C4-2B (cell line): ENCODE measurements at regions not wholly inside any gene's neighbourhood (a gene's known extent, or its start where the extent isn't known, plus 50 kb on each side); places are given as distances from the start of the nearest gene placed in this dataset.

Experiments used
- H3K27ac ChIP-seq: fragments of 450-650 bp; 2 replicates; pipeline ENCODE4 v1.5.1; 2017
- ZFX ChIP-seq: fragments of 450-650 bp; IDR thresholded peaks from 2 replicates; pipeline ENCODE4 v1.6.1; 2017
- TF ChIP-seq, protein P1 (sequence below): fragments of 450-650 bp; conservative IDR thresholded peaks from 2 replicates; pipeline ENCODE4 v1.5.1; 2017; ENCODE audit warnings: mild to moderate bottlenecking

DNA sequence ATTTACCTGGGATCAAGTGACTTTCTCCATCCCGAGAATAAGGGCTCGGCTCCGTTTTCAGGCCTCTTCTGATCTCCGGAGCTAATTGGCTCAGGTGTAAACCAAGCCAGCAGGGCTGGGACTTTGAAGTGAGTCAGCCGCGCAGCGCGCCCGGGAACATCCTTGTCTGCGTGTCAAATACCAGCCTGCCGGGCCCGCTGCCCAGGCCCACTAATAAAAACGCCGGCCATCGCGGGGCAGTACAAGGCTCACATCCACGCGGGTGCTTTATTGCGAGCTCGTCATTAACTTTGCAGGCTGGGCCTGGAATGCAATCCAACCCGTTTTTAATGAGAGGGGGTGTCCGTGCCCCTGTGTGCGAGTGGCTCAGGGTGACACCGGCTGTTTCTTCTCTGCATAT lies 416.8 kb downstream of the IRX2 start:
- TF ChIP-seq, protein P1, sequence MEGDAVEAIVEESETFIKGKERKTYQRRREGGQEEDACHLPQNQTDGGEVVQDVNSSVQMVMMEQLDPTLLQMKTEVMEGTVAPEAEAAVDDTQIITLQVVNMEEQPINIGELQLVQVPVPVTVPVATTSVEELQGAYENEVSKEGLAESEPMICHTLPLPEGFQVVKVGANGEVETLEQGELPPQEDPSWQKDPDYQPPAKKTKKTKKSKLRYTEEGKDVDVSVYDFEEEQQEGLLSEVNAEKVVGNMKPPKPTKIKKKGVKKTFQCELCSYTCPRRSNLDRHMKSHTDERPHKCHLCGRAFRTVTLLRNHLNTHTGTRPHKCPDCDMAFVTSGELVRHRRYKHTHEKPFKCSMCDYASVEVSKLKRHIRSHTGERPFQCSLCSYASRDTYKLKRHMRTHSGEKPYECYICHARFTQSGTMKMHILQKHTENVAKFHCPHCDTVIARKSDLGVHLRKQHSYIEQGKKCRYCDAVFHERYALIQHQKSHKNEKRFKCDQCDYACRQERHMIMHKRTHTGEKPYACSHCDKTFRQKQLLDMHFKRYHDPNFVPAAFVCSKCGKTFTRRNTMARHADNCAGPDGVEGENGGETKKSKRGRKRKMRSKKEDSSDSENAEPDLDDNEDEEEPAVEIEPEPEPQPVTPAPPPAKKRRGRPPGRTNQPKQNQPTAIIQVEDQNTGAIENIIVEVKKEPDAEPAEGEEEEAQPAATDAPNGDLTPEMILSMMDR, result no peak
- TF ChIP-seq ZFX, result no peak
- H3K27ac ChIP-seq, result no peak overlapping the region

DNA sequence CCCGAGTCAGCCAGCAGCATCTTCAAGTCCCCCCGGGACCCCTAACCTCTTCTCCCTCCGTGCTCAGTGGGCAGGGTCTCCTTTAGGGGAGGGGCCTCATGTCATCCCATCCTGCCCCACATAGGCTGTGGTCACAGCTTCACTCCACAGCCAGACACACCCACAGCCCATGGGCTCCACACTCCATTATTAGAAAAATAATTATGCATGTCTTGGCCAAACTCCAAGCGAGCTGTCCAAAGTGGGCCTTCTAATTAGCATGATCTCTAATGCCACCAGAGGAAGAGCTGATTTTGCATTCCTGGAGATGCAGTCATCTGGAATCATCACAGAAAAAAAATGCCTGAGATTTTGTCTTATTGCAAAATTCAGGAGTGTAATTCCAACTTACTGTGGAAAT lies 418.2 kb downstream of the IRX2 start:
- TF ChIP-seq ZFX, result no peak
- TF ChIP-seq, protein P1, result no peak
- no peak overlapping the region for H3K27ac ChIP-seq

GRCh38 chr5:2332521-2332920 lies 419.0 kb downstream of the IRX2 start:
- no peak overlapping the region for H3K27ac ChIP-seq
- no peak for TF ChIP-seq ZFX
- TF ChIP-seq, protein P1, result no peak

GRCh38 chr5:2330325-2331130 lies 420.9 kb downstream of the IRX2 start:
- H3K27ac ChIP-seq, result no peak overlapping the region
- TF ChIP-seq, protein P1, result no peak
- no peak for TF ChIP-seq ZFX

DNA sequence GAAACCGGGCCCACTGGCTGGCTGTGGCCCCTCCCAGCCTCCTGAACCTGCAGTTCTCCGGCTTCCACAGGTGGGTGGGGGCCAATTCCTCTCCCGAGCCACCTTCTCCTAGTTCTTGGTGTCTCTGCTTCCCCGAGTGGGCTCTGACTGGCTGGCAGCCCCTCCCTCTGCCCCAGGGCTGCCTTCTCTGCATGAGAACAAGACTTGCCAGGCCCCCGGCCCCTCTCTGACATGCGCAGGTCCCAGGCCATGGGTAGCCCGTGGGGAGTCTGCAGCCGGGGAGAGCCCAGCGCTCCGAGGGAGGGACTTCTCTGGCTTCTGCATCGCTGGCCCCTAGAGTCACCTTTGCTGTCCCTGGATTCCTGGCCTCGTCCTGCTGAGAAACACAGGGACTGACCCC lies 421.7 kb downstream of the IRX2 start:
- TF ChIP-seq ZFX, result no peak
- TF ChIP-seq, protein P1, result no peak
- H3K27ac ChIP-seq, result no peak overlapping the region

DNA sequence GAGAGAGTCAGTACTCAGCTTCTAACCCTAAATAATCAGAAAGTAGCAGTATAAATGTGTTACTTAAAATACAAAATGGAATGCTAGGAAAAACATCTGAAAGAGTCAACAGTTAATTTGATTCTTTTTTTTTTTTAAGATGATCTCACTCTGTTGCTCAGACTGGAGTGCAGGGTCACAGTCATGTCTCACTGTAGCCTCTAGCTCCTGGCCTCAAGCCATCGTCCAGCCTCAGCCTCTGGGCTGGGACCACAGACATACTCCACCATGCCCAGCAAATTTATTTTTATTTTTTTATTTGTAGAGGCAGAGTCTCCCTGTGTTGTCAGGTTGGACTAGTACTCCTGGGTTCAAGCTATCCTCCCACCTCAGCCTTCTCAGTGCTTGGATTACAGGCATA lies 424.9 kb downstream of the IRX2 start:
- no peak for TF ChIP-seq ZFX
- TF ChIP-seq, protein P1, result no peak
- H3K27ac ChIP-seq, result no peak overlapping the region

GRCh38 chr5:2324788-2325187 lies 426.7 kb downstream of the IRX2 start:
- TF ChIP-seq, protein P1, result no peak
- no peak for TF ChIP-seq ZFX
- no peak overlapping the region for H3K27ac ChIP-seq
